ENCODE measurements at regions not wholly inside any gene's neighbourhood (a gene's known extent, or its start where the extent isn't known, plus 50 kb on each side); places are given as distances from the start of the nearest gene placed in this dataset.
A peak's percentile ranks its signal among the peaks of the same experiment; 100 is the strongest.

- DNase-seq (ENCODE audit: low read depth) = no peak
- no peak for TF ChIP-seq CTCF (IDR thresholded peaks at IDR 0.05; ENCODE audit: insufficient read depth, low read depth, low read length, missing control alignments)
- H3K4me3 ChIP-seq (ENCODE audit: low read length) = no peak overlapping the region
Measured at GRCh38 chr11:15867871-15868270, 488.5 kb downstream of the SOX6 start.

GRCh38 chr11:15870911-15871310, 485.4 kb downstream of the SOX6 start:
- DNase-seq (ENCODE audit: low read depth) = no peak
- no peak overlapping the region for H3K4me3 ChIP-seq (ENCODE audit: low read length)
- TF ChIP-seq CTCF (IDR thresholded peaks at IDR 0.05; ENCODE audit: insufficient read depth, low read depth, low read length, missing control alignments) = no peak

GRCh38 chr11:15871904-15872626, 484.3 kb downstream of the SOX6 start:
- no peak for TF ChIP-seq CTCF (IDR thresholded peaks at IDR 0.05; ENCODE audit: insufficient read depth, low read depth, low read length, missing control alignments)
- DNase-seq (ENCODE audit: low read depth) = no peak
- no peak overlapping the region for H3K4me3 ChIP-seq (ENCODE audit: low read length)

- no peak overlapping the region for H3K4me3 ChIP-seq (ENCODE audit: low read length)
- DNase-seq (ENCODE audit: low read depth) = peak; percentile 27
- no peak for TF ChIP-seq CTCF (IDR thresholded peaks at IDR 0.05; ENCODE audit: insufficient read depth, low read depth, low read length, missing control alignments)
Measured at GRCh38 chr11:15873501-15873900, 482.8 kb downstream of the SOX6 start.

- H3K4me3 ChIP-seq (ENCODE audit: low read length) = no peak overlapping the region
- TF ChIP-seq CTCF (IDR thresholded peaks at IDR 0.05; ENCODE audit: insufficient read depth, low read depth, low read length, missing control alignments) = no peak
- DNase-seq (ENCODE audit: low read depth) = no peak
Measured at GRCh38 chr11:15874704-15875103, 481.6 kb downstream of the SOX6 start.

- no peak for DNase-seq (ENCODE audit: low read depth)
- no peak overlapping the region for H3K4me3 ChIP-seq (ENCODE audit: low read length)
- no peak for TF ChIP-seq CTCF (IDR thresholded peaks at IDR 0.05; ENCODE audit: insufficient read depth, low read depth, low read length, missing control alignments)
Measured at GRCh38 chr11:15875393-15875792, 481.0 kb downstream of the SOX6 start.

- no peak for DNase-seq (ENCODE audit: low read depth)
- H3K4me3 ChIP-seq (ENCODE audit: low read length) = no peak overlapping the region
- TF ChIP-seq CTCF (IDR thresholded peaks at IDR 0.05; ENCODE audit: insufficient read depth, low read depth, low read length, missing control alignments) = no peak
Measured at GRCh38 chr11:15875943-15876342, 480.4 kb downstream of the SOX6 start.

All from epithelial cell of esophagus (primary cell).